Keratinocyte (primary cell): ENCODE measurements at regions not wholly inside any gene's neighbourhood (a gene's known extent, or its start where the extent isn't known, plus 50 kb on each side); places are given as distances from the start of the nearest gene placed in this dataset.

Experiments
- EZH2 ChIP-seq: IDR thresholded peaks from one replicate; pipeline ENCODE4 v1.6.1; 2012; ENCODE audit warnings: inconsistent platforms, mild to moderate bottlenecking, low read length, moderate library complexity
- TF ChIP-seq, protein P1 (sequence below), 3 experiments: IDR thresholded peaks in 1 of 3; conservative IDR thresholded peaks in 1 of 3; optimal IDR thresholded peaks in 1 of 3; 2 replicates in 2 of 3; 3 replicates in 1 of 3; pipeline versions ENCODE3 to v1.5.1; 2011; ENCODE audit warnings: low read length in 3 of 3, mild to moderate bottlenecking in 3 of 3, moderate library complexity in 2 of 3, control low read depth in 1 of 3, inconsistent platforms in 1 of 3; ENCODE audit not compliant: insufficient read depth in 2 of 3; ENCODE audit errors: extremely low read depth in 1 of 3

GRCh38 chr11:80327956-80328614 lies 887.3 kb upstream of the TENM4 start:
- TF ChIP-seq, protein P1, sequence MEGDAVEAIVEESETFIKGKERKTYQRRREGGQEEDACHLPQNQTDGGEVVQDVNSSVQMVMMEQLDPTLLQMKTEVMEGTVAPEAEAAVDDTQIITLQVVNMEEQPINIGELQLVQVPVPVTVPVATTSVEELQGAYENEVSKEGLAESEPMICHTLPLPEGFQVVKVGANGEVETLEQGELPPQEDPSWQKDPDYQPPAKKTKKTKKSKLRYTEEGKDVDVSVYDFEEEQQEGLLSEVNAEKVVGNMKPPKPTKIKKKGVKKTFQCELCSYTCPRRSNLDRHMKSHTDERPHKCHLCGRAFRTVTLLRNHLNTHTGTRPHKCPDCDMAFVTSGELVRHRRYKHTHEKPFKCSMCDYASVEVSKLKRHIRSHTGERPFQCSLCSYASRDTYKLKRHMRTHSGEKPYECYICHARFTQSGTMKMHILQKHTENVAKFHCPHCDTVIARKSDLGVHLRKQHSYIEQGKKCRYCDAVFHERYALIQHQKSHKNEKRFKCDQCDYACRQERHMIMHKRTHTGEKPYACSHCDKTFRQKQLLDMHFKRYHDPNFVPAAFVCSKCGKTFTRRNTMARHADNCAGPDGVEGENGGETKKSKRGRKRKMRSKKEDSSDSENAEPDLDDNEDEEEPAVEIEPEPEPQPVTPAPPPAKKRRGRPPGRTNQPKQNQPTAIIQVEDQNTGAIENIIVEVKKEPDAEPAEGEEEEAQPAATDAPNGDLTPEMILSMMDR (optimal IDR thresholded peaks at IDR 0.05 in 1 of 3, IDR thresholded peaks at IDR 0.05 in 1 of 3, conservative IDR thresholded peaks at IDR 0.05 in 1 of 3; ENCODE audit: extremely low read depth in 1 of 3, insufficient read depth in 2 of 3, low read length in 3 of 3) = no peak
- TF ChIP-seq EZH2 = no peak
